ENCODE measurements at regions not wholly inside any gene's neighbourhood (a gene's known extent, or its start where the extent isn't known, plus 50 kb on each side); places are given as distances from the start of the nearest gene placed in this dataset.

- no peaks in the 10 kb centered on the region for H3K36me3 ChIP-seq (ENCODE audit: control insufficient read depth, low read length)
- H3K79me2 ChIP-seq (ENCODE audit: control insufficient read depth, low read length), result no peaks in the 10 kb centered on the region
- no peak overlapping the region for H3K27ac ChIP-seq (ENCODE audit: low read depth, low read length)
- H3K9me3 ChIP-seq (ENCODE audit: control insufficient read depth, insufficient read depth, low read length), result no peaks in the 10 kb centered on the region
- no peaks in the 10 kb centered on the region for H3K27me3 ChIP-seq (ENCODE audit: control insufficient read depth, low read length)
- no peaks in the 10 kb centered on the region for H3K9me2 ChIP-seq (replicated peaks; ENCODE audit: control insufficient read depth, low read length)
- TF ChIP-seq CTCF (IDR thresholded peaks at IDR 0.05; ENCODE audit: low read depth, low read length, poor library complexity, severe bottlenecking), result no peak
- no peak for TF ChIP-seq EZH2phosphoT487 (IDR thresholded peaks at IDR 0.05; ENCODE audit: borderline replicate concordance, low read length)
- H3K4me2 ChIP-seq (ENCODE audit: low read length), result no peak overlapping the region
- H3K4me1 ChIP-seq (ENCODE audit: control insufficient read depth, low read length), result no peaks in the 10 kb centered on the region
- H4K20me1 ChIP-seq (ENCODE audit: control insufficient read depth, insufficient read depth, low read depth, low read length), result no peaks in the 10 kb centered on the region
- no peaks in the 10 kb centered on the region for H3F3A ChIP-seq (ENCODE audit: control insufficient read depth, insufficient read depth)
- no peak overlapping the region for H3K4me3 ChIP-seq (ENCODE audit: low read length)
Measured at GRCh38 chr4:152188801-152189200, 347.1 kb downstream of the FBXW7 start.

- TF ChIP-seq CTCF (IDR thresholded peaks at IDR 0.05; ENCODE audit: low read depth, low read length, poor library complexity, severe bottlenecking) (no peak), EZH2phosphoT487 (IDR thresholded peaks at IDR 0.05; ENCODE audit: borderline replicate concordance, low read length) (no peak)
- H3K36me3 ChIP-seq (ENCODE audit: control insufficient read depth, low read length), result no peaks in the 10 kb centered on the region
- no peaks in the 10 kb centered on the region for H3K79me2 ChIP-seq (ENCODE audit: control insufficient read depth, low read length)
- no peaks in the 10 kb centered on the region for H3K9me2 ChIP-seq (replicated peaks; ENCODE audit: control insufficient read depth, low read length)
- no peak overlapping the region for H3K4me3 ChIP-seq (ENCODE audit: low read length)
- H4K20me1 ChIP-seq (ENCODE audit: control insufficient read depth, insufficient read depth, low read depth, low read length), result no peaks in the 10 kb centered on the region
- no peak overlapping the region for H3K27ac ChIP-seq (ENCODE audit: low read depth, low read length)
- no peaks in the 10 kb centered on the region for H3F3A ChIP-seq (ENCODE audit: control insufficient read depth, insufficient read depth)
- no peaks in the 10 kb centered on the region for H3K4me1 ChIP-seq (ENCODE audit: control insufficient read depth, low read length)
- H3K9me3 ChIP-seq (ENCODE audit: control insufficient read depth, insufficient read depth, low read length), result no peaks in the 10 kb centered on the region
- no peak overlapping the region for H3K4me2 ChIP-seq (ENCODE audit: low read length)
- no peaks in the 10 kb centered on the region for H3K27me3 ChIP-seq (ENCODE audit: control insufficient read depth, low read length)
Measured at GRCh38 chr4:152187693-152188092, 348.2 kb downstream of the FBXW7 start.

- TF ChIP-seq EZH2phosphoT487 (IDR thresholded peaks at IDR 0.05; ENCODE audit: borderline replicate concordance, low read length), result no peak
- no peak for TF ChIP-seq CTCF (IDR thresholded peaks at IDR 0.05; ENCODE audit: low read depth, low read length, poor library complexity, severe bottlenecking)
- Histone ChIP-seq H3K27me3 (ENCODE audit: control insufficient read depth, low read length) (no peaks in the 10 kb centered on the region), H3K9me3 (ENCODE audit: control insufficient read depth, insufficient read depth, low read length) (no peaks in the 10 kb centered on the region), H3K4me1 (ENCODE audit: control insufficient read depth, low read length) (no peaks in the 10 kb centered on the region), H3K9me2 (replicated peaks; ENCODE audit: control insufficient read depth, low read length) (no peaks in the 10 kb centered on the region), H4K20me1 (ENCODE audit: control insufficient read depth, insufficient read depth, low read depth, low read length) (no peaks in the 10 kb centered on the region), H3K79me2 (ENCODE audit: control insufficient read depth, low read length) (no peaks in the 10 kb centered on the region), H3K36me3 (ENCODE audit: control insufficient read depth, low read length) (no peaks in the 10 kb centered on the region), H3K27ac (ENCODE audit: low read depth, low read length) (no peak overlapping the region), H3K4me3 (ENCODE audit: low read length) (no peak overlapping the region), H3K4me2 (ENCODE audit: low read length) (no peak overlapping the region), H3F3A (ENCODE audit: control insufficient read depth, insufficient read depth) (no peaks in the 10 kb centered on the region)
Measured at GRCh38 chr4:152185786-152186550, 349.9 kb downstream of the FBXW7 start.

All from DOHH2 (cell line).